ENCODE measurements at regions not wholly inside any gene's neighbourhood (a gene's known extent, or its start where the extent isn't known, plus 50 kb on each side); places are given as distances from the start of the nearest gene placed in this dataset.

DNA sequence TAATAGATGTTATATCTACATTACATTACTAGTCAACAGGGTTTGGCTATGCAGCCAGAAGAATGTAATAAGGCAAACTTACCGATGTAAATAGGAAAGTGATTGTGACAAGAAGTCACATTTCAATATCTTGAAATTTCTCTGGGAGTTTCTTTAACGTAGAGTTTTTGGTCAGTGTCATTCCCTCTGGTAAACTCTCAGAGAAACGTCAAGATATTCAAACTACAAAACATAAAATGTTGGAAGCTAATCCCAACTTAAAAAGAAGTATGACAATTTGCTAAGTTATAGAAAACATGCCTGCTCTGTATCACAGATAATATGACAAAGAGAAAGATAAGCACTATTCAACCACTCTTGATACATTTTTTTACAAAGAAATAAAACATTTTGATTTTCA lies 111.2 kb upstream of the PRICKLE2 start:
- Histone ChIP-seq H3K4me3 (ENCODE audit: low read length in 2 of 2) (no peak overlapping the region), H3K79me1 (ENCODE audit: low read depth, low read length) (no peaks in the 10 kb centered on the region), H2BK12ac (ENCODE audit: low read length) (no peak overlapping the region), H2BK120ac (ENCODE audit: low read depth, low read length) (no peak overlapping the region), H3K4me1 (ENCODE audit: control insufficient read depth in 2 of 2, insufficient read depth in 1 of 2, low read depth in 1 of 2, low read length in 2 of 2) (peaks cover 3 to 4% of the 10 kb centered on the region in 2 donors), H3K4me2 (ENCODE audit: insufficient read depth, low read length, poor library complexity, severe bottlenecking) (no peak overlapping the region), H3K27ac (replicated peaks; ENCODE audit: low read length) (no peak overlapping the region), H2BK5ac (ENCODE audit: low read length) (no peak overlapping the region), H3K4ac (ENCODE audit: low read length) (no peak overlapping the region), H3K9me3 (replicated peaks in 1 of 2; ENCODE audit: control insufficient read depth in 2 of 2, insufficient read depth in 1 of 2, low read depth in 1 of 2, low read length in 2 of 2) (peaks cover 0 to 2% of the 10 kb centered on the region in 2 donors), H2AK5ac (ENCODE audit: low read depth, low read length) (no peak overlapping the region), H3K23ac (ENCODE audit: low read depth, low read length, poor library complexity) (no peak overlapping the region), H3K36me3 (replicated peaks in 1 of 2; ENCODE audit: control insufficient read depth in 2 of 2, insufficient read depth in 2 of 2, low read length in 2 of 2) (no peaks in the 10 kb centered on the region), H3K18ac (ENCODE audit: low read length) (no peak overlapping the region), H2BK15ac (ENCODE audit: low read length) (no peak overlapping the region), H4K8ac (ENCODE audit: low read depth, low read length) (no peak overlapping the region), H4K91ac (ENCODE audit: low read depth, low read length, poor library complexity) (no peak overlapping the region), H3K14ac (ENCODE audit: low read length) (no peak overlapping the region), H2AFZ (ENCODE audit: low read length) (no peak overlapping the region), H3K27me3 (ENCODE audit: control insufficient read depth in 3 of 3, insufficient read depth in 3 of 3, low read depth in 1 of 3, low read length in 3 of 3) (no peaks in the 10 kb centered on the region), H3K9ac (ENCODE audit: low read depth, low read length, poor library complexity) (no peak overlapping the region)
- WGBS, 2 donors (ENCODE audit: extremely low coverage in 2 of 2, insufficient read length in 2 of 2, insufficient replicate concordance in 1 of 2): no CpG with 5 or more reads among the region's 3 CpGs
- no peak for DNase-seq (ENCODE audit: low spot score)

DNA sequence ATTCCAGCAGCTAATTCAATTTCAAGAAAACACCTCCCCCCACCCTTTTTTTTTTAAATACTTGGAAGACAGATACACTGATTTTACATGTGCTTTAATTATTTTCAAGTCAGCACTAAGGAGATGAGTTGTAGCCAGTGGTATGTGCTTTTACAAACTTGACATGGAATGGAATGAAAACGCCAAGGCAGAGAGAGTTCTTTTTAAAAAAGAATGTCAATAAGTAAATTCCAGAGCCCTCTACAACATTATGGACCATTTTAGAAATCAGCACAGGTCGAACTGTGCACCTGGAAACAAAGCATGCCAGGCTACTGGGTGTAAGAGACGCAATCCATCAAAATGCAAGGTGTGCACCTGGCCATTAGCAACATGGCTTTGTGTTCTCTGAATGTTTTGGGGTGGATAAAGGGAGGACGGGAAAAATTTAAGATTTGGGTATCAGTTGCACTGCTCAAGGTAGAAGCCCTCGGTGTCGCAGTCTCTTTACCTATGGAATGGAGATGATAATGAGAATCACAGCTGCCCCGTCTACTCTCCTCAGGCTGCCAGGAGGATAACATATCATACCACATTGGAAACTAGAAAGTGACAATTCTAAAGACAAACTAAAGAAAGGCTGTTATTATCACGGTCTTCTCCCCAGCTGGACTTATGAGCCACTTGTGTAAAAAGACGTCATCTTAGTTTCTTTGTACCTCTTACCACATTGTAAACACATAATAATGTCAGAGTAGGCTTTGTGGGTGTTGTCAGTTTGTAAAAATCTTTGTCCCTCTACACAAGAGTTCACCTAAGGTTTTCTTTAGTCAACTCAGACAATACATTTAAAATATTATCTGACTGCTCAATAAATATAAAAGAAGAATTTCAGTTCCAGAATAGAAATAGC lies 107.4 kb upstream of the PRICKLE2 start:
- no peak overlapping the region for H3K18ac ChIP-seq (ENCODE audit: low read length)
- no peak for DNase-seq (ENCODE audit: low spot score)
- no peak overlapping the region for H3K27ac ChIP-seq (replicated peaks; ENCODE audit: low read length)
- H3K4me1 ChIP-seq (ENCODE audit: control insufficient read depth in 2 of 2, insufficient read depth in 1 of 2, low read depth in 1 of 2, low read length in 2 of 2): no peaks in the 10 kb centered on the region
- H2BK15ac ChIP-seq (ENCODE audit: low read length): no peak overlapping the region
- no peak overlapping the region for H2BK12ac ChIP-seq (ENCODE audit: low read length)
- no peak overlapping the region for H3K4me2 ChIP-seq (ENCODE audit: insufficient read depth, low read length, poor library complexity, severe bottlenecking)
- no peak overlapping the region for H3K14ac ChIP-seq (ENCODE audit: low read length)
- no peak overlapping the region for H3K9ac ChIP-seq (ENCODE audit: low read depth, low read length, poor library complexity)
- no peak overlapping the region for H2BK120ac ChIP-seq (ENCODE audit: low read depth, low read length)
- peaks cover 0 to under 1% of the 10 kb centered on the region in 2 donors for H3K9me3 ChIP-seq (replicated peaks in 1 of 2; ENCODE audit: control insufficient read depth in 2 of 2, insufficient read depth in 1 of 2, low read depth in 1 of 2, low read length in 2 of 2)
- H3K27me3 ChIP-seq (ENCODE audit: control insufficient read depth in 3 of 3, insufficient read depth in 3 of 3, low read depth in 1 of 3, low read length in 3 of 3): no peaks in the 10 kb centered on the region
- H2BK5ac ChIP-seq (ENCODE audit: low read length): no peak overlapping the region
- no peak overlapping the region for H4K8ac ChIP-seq (ENCODE audit: low read depth, low read length)
- no peak overlapping the region for H3K4me3 ChIP-seq (ENCODE audit: low read length in 2 of 2)
- no CpG with 5 or more reads among the region's 9 CpGs for WGBS, 2 donors (ENCODE audit: extremely low coverage in 2 of 2, insufficient read length in 2 of 2, insufficient replicate concordance in 1 of 2)
- H2AFZ ChIP-seq (ENCODE audit: low read length): no peak overlapping the region
- no peak overlapping the region for H3K23ac ChIP-seq (ENCODE audit: low read depth, low read length, poor library complexity)
- H3K4ac ChIP-seq (ENCODE audit: low read length): no peak overlapping the region
- no peaks in the 10 kb centered on the region for H3K36me3 ChIP-seq (replicated peaks in 1 of 2; ENCODE audit: control insufficient read depth in 2 of 2, insufficient read depth in 2 of 2, low read length in 2 of 2)
- no peak overlapping the region for H2AK5ac ChIP-seq (ENCODE audit: low read depth, low read length)
- H3K79me1 ChIP-seq (ENCODE audit: low read depth, low read length): no peaks in the 10 kb centered on the region
- H4K91ac ChIP-seq (ENCODE audit: low read depth, low read length, poor library complexity): no peak overlapping the region

DNA sequence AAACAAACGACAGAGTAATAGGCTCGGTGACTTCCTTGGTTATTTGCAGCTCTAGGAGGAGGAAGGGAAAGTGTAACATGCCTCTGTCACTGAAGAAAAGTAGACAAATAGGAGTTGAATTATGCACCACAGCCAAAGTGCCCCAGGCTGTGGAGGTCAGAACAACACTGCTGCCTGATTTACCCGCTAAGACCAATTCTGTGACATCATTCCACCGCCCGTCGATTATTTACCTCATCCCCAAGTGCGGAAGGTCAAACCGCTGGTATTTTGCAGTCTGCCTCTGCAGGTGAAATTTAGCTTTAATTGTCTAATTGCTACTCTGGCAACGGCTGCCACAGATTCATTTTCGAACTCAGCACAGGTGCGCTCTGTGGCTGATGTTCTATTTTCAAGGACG lies 106.3 kb upstream of the PRICKLE2 start:
- DNase-seq (ENCODE audit: low spot score): no peak
- no peak overlapping the region for H3K27ac ChIP-seq (replicated peaks; ENCODE audit: low read length)

DNA sequence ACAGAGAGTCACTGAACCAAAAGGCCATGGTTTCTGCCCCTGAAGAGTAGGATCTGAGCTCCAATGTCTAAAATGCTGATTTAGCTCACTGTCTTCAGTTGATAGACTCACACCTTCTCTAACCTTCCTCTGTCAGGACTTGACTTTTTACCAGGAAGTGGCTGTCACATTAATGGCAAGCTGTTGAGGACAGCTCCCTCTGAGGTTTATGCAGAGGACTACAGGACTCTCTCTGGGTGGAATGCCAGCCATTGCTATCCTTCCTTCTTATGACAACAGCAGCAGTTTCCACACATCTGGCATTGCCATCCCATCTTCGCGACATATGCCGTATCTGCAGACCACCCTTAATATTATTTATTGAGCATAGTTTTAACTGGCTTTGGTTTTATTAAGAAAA lies 103.8 kb upstream of the PRICKLE2 start:
- no peaks in the 10 kb centered on the region for H3K4me1 ChIP-seq (ENCODE audit: control insufficient read depth in 2 of 2, insufficient read depth in 1 of 2, low read depth in 1 of 2, low read length in 2 of 2)
- no peak overlapping the region for H3K4ac ChIP-seq (ENCODE audit: low read length)
- H3K14ac ChIP-seq (ENCODE audit: low read length): no peak overlapping the region
- H3K9me3 ChIP-seq (replicated peaks in 1 of 2; ENCODE audit: control insufficient read depth in 2 of 2, insufficient read depth in 1 of 2, low read depth in 1 of 2, low read length in 2 of 2): no peaks in the 10 kb centered on the region
- H4K8ac ChIP-seq (ENCODE audit: low read depth, low read length): no peak overlapping the region
- no peak overlapping the region for H3K9ac ChIP-seq (ENCODE audit: low read depth, low read length, poor library complexity)
- no peak overlapping the region for H3K27ac ChIP-seq (replicated peaks; ENCODE audit: low read length)
- H3K79me1 ChIP-seq (ENCODE audit: low read depth, low read length): no peaks in the 10 kb centered on the region
- no peak overlapping the region for H2BK120ac ChIP-seq (ENCODE audit: low read depth, low read length)
- DNase-seq (ENCODE audit: low spot score): no peak
- H3K23ac ChIP-seq (ENCODE audit: low read depth, low read length, poor library complexity): no peak overlapping the region
- no peaks in the 10 kb centered on the region for H3K36me3 ChIP-seq (replicated peaks in 1 of 2; ENCODE audit: control insufficient read depth in 2 of 2, insufficient read depth in 2 of 2, low read length in 2 of 2)
- no peak overlapping the region for H2AFZ ChIP-seq (ENCODE audit: low read length)
- no peak overlapping the region for H3K4me3 ChIP-seq (ENCODE audit: low read length in 2 of 2)
- H3K4me2 ChIP-seq (ENCODE audit: insufficient read depth, low read length, poor library complexity, severe bottlenecking): no peak overlapping the region
- H2BK15ac ChIP-seq (ENCODE audit: low read length): no peak overlapping the region
- no CpG with 5 or more reads among the region's 3 CpGs for WGBS, 2 donors (ENCODE audit: extremely low coverage in 2 of 2, insufficient read length in 2 of 2, insufficient replicate concordance in 1 of 2)
- H2BK5ac ChIP-seq (ENCODE audit: low read length): no peak overlapping the region
- no peak overlapping the region for H3K18ac ChIP-seq (ENCODE audit: low read length)
- no peak overlapping the region for H2AK5ac ChIP-seq (ENCODE audit: low read depth, low read length)
- H3K27me3 ChIP-seq (ENCODE audit: control insufficient read depth in 3 of 3, insufficient read depth in 3 of 3, low read depth in 1 of 3, low read length in 3 of 3): no peaks in the 10 kb centered on the region
- no peak overlapping the region for H4K91ac ChIP-seq (ENCODE audit: low read depth, low read length, poor library complexity)
- H2BK12ac ChIP-seq (ENCODE audit: low read length): no peak overlapping the region

More for the DNA sequence above, 106.3 kb upstream of the PRICKLE2 start:
- no peak overlapping the region for H4K91ac ChIP-seq (ENCODE audit: low read depth, low read length, poor library complexity)
- no peak overlapping the region for H3K14ac ChIP-seq (ENCODE audit: low read length)
- H3K9me3 ChIP-seq (replicated peaks in 1 of 2; ENCODE audit: control insufficient read depth in 2 of 2, insufficient read depth in 1 of 2, low read depth in 1 of 2, low read length in 2 of 2): no peaks in the 10 kb centered on the region
- H3K27me3 ChIP-seq (ENCODE audit: control insufficient read depth in 3 of 3, insufficient read depth in 3 of 3, low read depth in 1 of 3, low read length in 3 of 3): no peaks in the 10 kb centered on the region
- no peak overlapping the region for H2AFZ ChIP-seq (ENCODE audit: low read length)
- H3K4ac ChIP-seq (ENCODE audit: low read length): no peak overlapping the region
- H2BK12ac ChIP-seq (ENCODE audit: low read length): no peak overlapping the region
- no peak overlapping the region for H3K18ac ChIP-seq (ENCODE audit: low read length)
- H2BK5ac ChIP-seq (ENCODE audit: low read length): no peak overlapping the region
- H2BK15ac ChIP-seq (ENCODE audit: low read length): no peak overlapping the region
- H4K8ac ChIP-seq (ENCODE audit: low read depth, low read length): no peak overlapping the region
- no peak overlapping the region for H3K4me2 ChIP-seq (ENCODE audit: insufficient read depth, low read length, poor library complexity, severe bottlenecking)
- H3K4me3 ChIP-seq (ENCODE audit: low read length in 2 of 2): no peak overlapping the region
- WGBS, 2 donors (ENCODE audit: extremely low coverage in 2 of 2, insufficient read length in 2 of 2, insufficient replicate concordance in 1 of 2): no CpG with 5 or more reads among the region's 12 CpGs
- no peaks in the 10 kb centered on the region for H3K4me1 ChIP-seq (ENCODE audit: control insufficient read depth in 2 of 2, insufficient read depth in 1 of 2, low read depth in 1 of 2, low read length in 2 of 2)
- no peaks in the 10 kb centered on the region for H3K79me1 ChIP-seq (ENCODE audit: low read depth, low read length)
- no peak overlapping the region for H3K9ac ChIP-seq (ENCODE audit: low read depth, low read length, poor library complexity)
- no peak overlapping the region for H2AK5ac ChIP-seq (ENCODE audit: low read depth, low read length)
- H3K23ac ChIP-seq (ENCODE audit: low read depth, low read length, poor library complexity): no peak overlapping the region
- no peak overlapping the region for H2BK120ac ChIP-seq (ENCODE audit: low read depth, low read length)
- H3K36me3 ChIP-seq (replicated peaks in 1 of 2; ENCODE audit: control insufficient read depth in 2 of 2, insufficient read depth in 2 of 2, low read length in 2 of 2): no peaks in the 10 kb centered on the region
